ENCODE measurements at regions not wholly inside any gene's neighbourhood (a gene's known extent, or its start where the extent isn't known, plus 50 kb on each side); places are given as distances from the start of the nearest gene placed in this dataset.

- TF ChIP-seq EP300 (IDR thresholded peaks at IDR 0.05) (peak in 1 of 2 donors; percentile 53), POLR2A (IDR thresholded peaks at IDR 0.05) (no peak)
- Histone ChIP-seq H3K9me3 (peaks cover 0 to 30% (median 2%) of the 10 kb centered on the region in 4 donors), H3K4me3 (no peak overlapping the region), H3K27ac (no peak overlapping the region), H3K4me1 (no peaks in the 10 kb centered on the region), H3K27me3 (no peaks in the 10 kb centered on the region), H3K36me3 (no peaks in the 10 kb centered on the region)
- peak; percentile 30 to 46 for DNase-seq (ENCODE audit: low spot score in 2 of 2)
- WGBS, 2 donors, result 41 to 48% methylated on average over 7 of the region's 7 CpGs
Measured at GRCh38 chr6:168778201-168778600, 337.2 kb downstream of the SMOC2 start.

- TF ChIP-seq, protein P1, sequence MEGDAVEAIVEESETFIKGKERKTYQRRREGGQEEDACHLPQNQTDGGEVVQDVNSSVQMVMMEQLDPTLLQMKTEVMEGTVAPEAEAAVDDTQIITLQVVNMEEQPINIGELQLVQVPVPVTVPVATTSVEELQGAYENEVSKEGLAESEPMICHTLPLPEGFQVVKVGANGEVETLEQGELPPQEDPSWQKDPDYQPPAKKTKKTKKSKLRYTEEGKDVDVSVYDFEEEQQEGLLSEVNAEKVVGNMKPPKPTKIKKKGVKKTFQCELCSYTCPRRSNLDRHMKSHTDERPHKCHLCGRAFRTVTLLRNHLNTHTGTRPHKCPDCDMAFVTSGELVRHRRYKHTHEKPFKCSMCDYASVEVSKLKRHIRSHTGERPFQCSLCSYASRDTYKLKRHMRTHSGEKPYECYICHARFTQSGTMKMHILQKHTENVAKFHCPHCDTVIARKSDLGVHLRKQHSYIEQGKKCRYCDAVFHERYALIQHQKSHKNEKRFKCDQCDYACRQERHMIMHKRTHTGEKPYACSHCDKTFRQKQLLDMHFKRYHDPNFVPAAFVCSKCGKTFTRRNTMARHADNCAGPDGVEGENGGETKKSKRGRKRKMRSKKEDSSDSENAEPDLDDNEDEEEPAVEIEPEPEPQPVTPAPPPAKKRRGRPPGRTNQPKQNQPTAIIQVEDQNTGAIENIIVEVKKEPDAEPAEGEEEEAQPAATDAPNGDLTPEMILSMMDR (IDR thresholded peaks at IDR 0.05), result no peak
- no peak for TF ChIP-seq POLR2A (IDR thresholded peaks at IDR 0.05)
- TF ChIP-seq EP300 (IDR thresholded peaks at IDR 0.05), result no peak
- no peaks in the 10 kb centered on the region for H3K36me3 ChIP-seq
- H3K4me1 ChIP-seq, result no peaks in the 10 kb centered on the region
- H3K9me3 ChIP-seq, result peaks cover 0 to 53% (median 2%) of the 10 kb centered on the region in 4 donors
- no peaks in the 10 kb centered on the region for H3K27me3 ChIP-seq
- H3K4me3 ChIP-seq, result no peak overlapping the region
- no peak overlapping the region for H3K27ac ChIP-seq
- DNase-seq (ENCODE audit: low spot score in 2 of 2), result no peak
Measured at GRCh38 chr6:168774381-168774780, 333.4 kb downstream of the SMOC2 start.

DNA sequence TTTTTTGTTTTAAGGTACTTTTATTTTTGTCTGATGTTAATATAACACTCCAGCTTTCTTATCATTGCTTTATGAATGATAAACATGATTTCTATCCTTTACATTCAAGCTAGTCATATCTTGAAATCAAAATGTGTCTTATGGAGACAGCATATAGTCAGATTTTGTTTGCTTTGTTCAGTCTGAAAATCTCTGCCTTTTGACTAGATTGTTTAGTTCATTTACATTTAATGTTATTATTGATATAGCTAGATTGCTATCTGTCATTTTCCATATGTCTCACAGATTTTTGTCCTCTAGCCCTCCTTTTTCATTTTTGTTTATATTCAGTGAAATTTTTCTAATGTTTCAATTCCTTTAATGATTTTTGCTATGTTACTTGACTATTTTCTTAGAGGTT is 332.8 kb downstream of the SMOC2 start:
- Histone ChIP-seq H3K27ac (no peak overlapping the region), H3K4me1 (no peaks in the 10 kb centered on the region)
- no peak for TF ChIP-seq EP300 (IDR thresholded peaks at IDR 0.05)
- TF ChIP-seq, protein P1 (IDR thresholded peaks at IDR 0.05), result no peak
- TF ChIP-seq POLR2A (IDR thresholded peaks at IDR 0.05), result no peak

DNA sequence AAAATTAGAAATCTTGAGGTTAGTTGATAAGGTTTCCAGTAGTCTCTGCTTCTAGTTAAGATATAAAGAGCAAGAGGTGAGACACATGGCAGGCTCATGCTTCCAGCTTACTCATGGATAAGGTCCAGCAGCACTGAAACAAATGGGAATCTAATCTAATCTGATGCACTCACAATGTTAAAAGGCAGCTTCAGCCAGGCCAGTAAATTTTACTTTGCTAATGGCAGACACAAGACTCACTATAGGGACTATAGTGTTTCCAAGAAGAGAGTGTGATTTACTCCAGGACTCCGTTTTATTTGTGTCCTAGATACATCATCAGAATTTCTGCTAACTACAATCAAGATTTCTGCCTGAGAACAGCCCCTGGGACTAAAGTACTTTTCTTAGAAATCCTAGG is 324.8 kb downstream of the SMOC2 start:
- WGBS, 2 donors, result 26 to 32% methylated on average over 1 of the region's 1 CpG
- no peaks in the 10 kb centered on the region for H3K27me3 ChIP-seq
- peaks cover 0 to 11% (median 0%) of the 10 kb centered on the region in 4 donors for H3K9me3 ChIP-seq
- TF ChIP-seq, protein P1 (IDR thresholded peaks at IDR 0.05), result no peak
- no peak for TF ChIP-seq POLR2A (IDR thresholded peaks at IDR 0.05)
- no peaks in the 10 kb centered on the region for H3K36me3 ChIP-seq
- no peak overlapping the region for H3K27ac ChIP-seq
- no peaks in the 10 kb centered on the region for H3K4me1 ChIP-seq
- DNase-seq (ENCODE audit: low spot score in 2 of 2), result no peak
- H3K4me3 ChIP-seq, result no peak overlapping the region

More for the DNA sequence above, 332.8 kb downstream of the SMOC2 start:
- peaks cover 0 to 57% (median 2%) of the 10 kb centered on the region in 4 donors for H3K9me3 ChIP-seq
- no peak for DNase-seq (ENCODE audit: low spot score in 2 of 2)
- H3K4me3 ChIP-seq, result no peak overlapping the region
- no peaks in the 10 kb centered on the region for H3K27me3 ChIP-seq
- no peaks in the 10 kb centered on the region for H3K36me3 ChIP-seq

GRCh38 chr6:168756009-168756634 is 315.1 kb downstream of the SMOC2 start:
- H3K9me3 ChIP-seq, result peaks cover 0 to 22% (median 0%) of the 10 kb centered on the region in 4 donors
- H3K27me3 ChIP-seq, result no peaks in the 10 kb centered on the region
- TF ChIP-seq, protein P1 (IDR thresholded peaks at IDR 0.05), result no peak
- TF ChIP-seq POLR2A (IDR thresholded peaks at IDR 0.05) (no peak), EP300 (IDR thresholded peaks at IDR 0.05) (no peak)
- H3K27ac ChIP-seq, result peak overlapping the region in 2 of 4 donors; percentile 10 to 50
- WGBS, 2 donors, result 70 to 74% methylated on average over 3 of the region's 3 CpGs
- H3K4me1 ChIP-seq, result peaks cover 0 to 12% (median 0%) of the 10 kb centered on the region in 4 donors
- H3K36me3 ChIP-seq, result no peaks in the 10 kb centered on the region
- no peak overlapping the region for H3K4me3 ChIP-seq
- no peak for DNase-seq (ENCODE audit: low spot score in 2 of 2)

Data from tibial nerve (tissue), 4 donors.